ENCODE measurements at regions not wholly inside any gene's neighbourhood (a gene's known extent, or its start where the extent isn't known, plus 50 kb on each side); places are given as distances from the start of the nearest gene placed in this dataset.

DNA sequence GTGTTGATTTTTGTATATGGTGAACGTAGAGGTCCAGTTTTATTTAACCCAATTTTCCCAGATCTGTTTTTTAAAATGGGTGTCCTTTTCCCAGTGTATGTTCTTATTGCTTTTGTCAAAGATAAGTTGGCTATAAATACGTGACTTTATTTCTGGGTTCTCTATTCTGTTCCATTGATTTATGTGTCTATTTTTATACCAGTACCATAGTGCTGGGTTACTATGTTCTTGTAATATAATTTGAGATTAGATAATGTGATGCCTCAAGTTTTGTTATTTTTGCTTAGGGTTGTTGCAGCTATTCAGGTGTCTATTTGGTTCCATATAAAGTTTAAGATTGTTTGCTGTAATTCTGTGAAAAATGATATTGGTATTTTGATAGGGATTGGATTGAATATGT, 749.1 kb upstream of the GRIA3 start:
- no peaks in the 10 kb centered on the region for H3K36me3 Mint-ChIP-seq
- DNase-seq: no peak
- no peaks in the 10 kb centered on the region for H3K27me3 Mint-ChIP-seq (ENCODE audit: low read depth in 3 of 3)
- H3K4me2 ChIP-seq (replicated peaks; ENCODE audit: extremely low read depth, low read length, poor library complexity, severe bottlenecking): no peak overlapping the region
- no peaks in the 10 kb centered on the region for H3K36me3 ChIP-seq (replicated peaks in 1 of 2; ENCODE audit: control insufficient read depth in 1 of 2, insufficient read depth in 2 of 2, low read length in 2 of 2)
- H3K27ac Mint-ChIP-seq: no peak overlapping the region
- H3K4me1 Mint-ChIP-seq: no peaks in the 10 kb centered on the region
- no peaks in the 10 kb centered on the region for H3K4me1 ChIP-seq (ENCODE audit: control insufficient read depth in 1 of 2, insufficient read depth in 2 of 2, low read length in 2 of 2)
- no peak overlapping the region for H2AFZ ChIP-seq (ENCODE audit: insufficient read depth, low read depth, low read length, poor library complexity, severe bottlenecking)
- no peak overlapping the region for H3K4me3 ChIP-seq (replicated peaks in 1 of 3; ENCODE audit: low read depth in 2 of 3, low read length in 3 of 3)
- no peaks in the 10 kb centered on the region for H3K27me3 ChIP-seq (ENCODE audit: control insufficient read depth in 2 of 2, insufficient read depth in 2 of 2, low read length in 2 of 2)
- H3K4me3 Mint-ChIP-seq: no peak overlapping the region
- no peak overlapping the region for H3K27ac ChIP-seq (ENCODE audit: low read depth in 1 of 2, low read length in 2 of 2)
- intact Hi-C loops (cut with micrococcal nuclease): no loop called here
- TF ChIP-seq, protein P1, sequence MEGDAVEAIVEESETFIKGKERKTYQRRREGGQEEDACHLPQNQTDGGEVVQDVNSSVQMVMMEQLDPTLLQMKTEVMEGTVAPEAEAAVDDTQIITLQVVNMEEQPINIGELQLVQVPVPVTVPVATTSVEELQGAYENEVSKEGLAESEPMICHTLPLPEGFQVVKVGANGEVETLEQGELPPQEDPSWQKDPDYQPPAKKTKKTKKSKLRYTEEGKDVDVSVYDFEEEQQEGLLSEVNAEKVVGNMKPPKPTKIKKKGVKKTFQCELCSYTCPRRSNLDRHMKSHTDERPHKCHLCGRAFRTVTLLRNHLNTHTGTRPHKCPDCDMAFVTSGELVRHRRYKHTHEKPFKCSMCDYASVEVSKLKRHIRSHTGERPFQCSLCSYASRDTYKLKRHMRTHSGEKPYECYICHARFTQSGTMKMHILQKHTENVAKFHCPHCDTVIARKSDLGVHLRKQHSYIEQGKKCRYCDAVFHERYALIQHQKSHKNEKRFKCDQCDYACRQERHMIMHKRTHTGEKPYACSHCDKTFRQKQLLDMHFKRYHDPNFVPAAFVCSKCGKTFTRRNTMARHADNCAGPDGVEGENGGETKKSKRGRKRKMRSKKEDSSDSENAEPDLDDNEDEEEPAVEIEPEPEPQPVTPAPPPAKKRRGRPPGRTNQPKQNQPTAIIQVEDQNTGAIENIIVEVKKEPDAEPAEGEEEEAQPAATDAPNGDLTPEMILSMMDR (IDR thresholded peaks at IDR 0.05): no peak
- H3K9me3 ChIP-seq (replicated peaks in 1 of 2; ENCODE audit: control insufficient read depth in 1 of 2, insufficient read depth in 1 of 2, low read length in 2 of 2): peaks cover 11 to 15% of the 10 kb centered on the region in 2 donors
- H4K20me1 ChIP-seq (ENCODE audit: insufficient read depth, low read length): no peaks in the 10 kb centered on the region
- WGBS (ENCODE audit: insufficient coverage): no CpG with 5 or more reads among the region's 2 CpGs
- H3K9ac ChIP-seq (ENCODE audit: insufficient read depth, low read length, poor library complexity, severe bottlenecking): no peak overlapping the region
- no peaks in the 10 kb centered on the region for H3K79me2 ChIP-seq (ENCODE audit: insufficient read depth, low read length)
- H3K9me3 Mint-ChIP-seq: peaks cover 4 to 10% (median 6%) of the 10 kb centered on the region in 7 donors

DNA sequence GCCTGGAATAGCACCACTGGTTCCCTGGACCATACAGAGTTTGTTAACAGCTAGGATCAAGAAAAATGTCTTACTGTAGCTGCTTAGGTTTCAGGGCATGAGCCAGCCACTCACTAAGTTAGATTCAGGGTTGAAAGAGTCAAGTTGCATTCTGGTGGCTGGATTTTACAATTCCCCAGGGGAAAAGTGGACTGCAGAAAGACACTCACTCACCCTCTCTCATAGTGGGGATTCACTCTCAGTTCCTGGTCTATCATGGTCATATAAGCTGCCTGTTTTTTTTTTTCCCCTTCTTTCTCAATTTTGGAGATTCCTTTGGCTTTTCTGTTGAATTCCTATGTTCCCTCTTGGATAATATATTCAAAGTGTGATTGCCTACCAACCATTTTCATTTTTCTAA, 744.2 kb upstream of the GRIA3 start:
- Mint-ChIP-seq H3K4me1 (no peaks in the 10 kb centered on the region), H3K9me3 (peaks cover 4 to 12% (median 7%) of the 10 kb centered on the region in 7 donors), H3K4me3 (no peak overlapping the region), H3K27me3 (ENCODE audit: low read depth in 3 of 3) (no peaks in the 10 kb centered on the region), H3K36me3 (no peaks in the 10 kb centered on the region), H3K27ac (no peak overlapping the region)
- Histone ChIP-seq H3K27ac (ENCODE audit: low read depth in 1 of 2, low read length in 2 of 2) (no peak overlapping the region), H3K4me3 (replicated peaks in 1 of 3; ENCODE audit: low read depth in 2 of 3, low read length in 3 of 3) (no peak overlapping the region), H3K79me2 (ENCODE audit: insufficient read depth, low read length) (no peaks in the 10 kb centered on the region), H3K9me3 (replicated peaks in 1 of 2; ENCODE audit: control insufficient read depth in 1 of 2, insufficient read depth in 1 of 2, low read length in 2 of 2) (peaks cover 26 to 31% of the 10 kb centered on the region in 2 donors), H3K36me3 (replicated peaks in 1 of 2; ENCODE audit: control insufficient read depth in 1 of 2, insufficient read depth in 2 of 2, low read length in 2 of 2) (no peaks in the 10 kb centered on the region), H3K9ac (ENCODE audit: insufficient read depth, low read length, poor library complexity, severe bottlenecking) (no peak overlapping the region), H3K4me1 (ENCODE audit: control insufficient read depth in 1 of 2, insufficient read depth in 2 of 2, low read length in 2 of 2) (no peaks in the 10 kb centered on the region), H3K4me2 (replicated peaks; ENCODE audit: extremely low read depth, low read length, poor library complexity, severe bottlenecking) (no peak overlapping the region), H3K27me3 (ENCODE audit: control insufficient read depth in 2 of 2, insufficient read depth in 2 of 2, low read length in 2 of 2) (no peaks in the 10 kb centered on the region), H2AFZ (ENCODE audit: insufficient read depth, low read depth, low read length, poor library complexity, severe bottlenecking) (no peak overlapping the region), H4K20me1 (ENCODE audit: insufficient read depth, low read length) (no peaks in the 10 kb centered on the region)
- intact Hi-C loops (cut with micrococcal nuclease): no loop called here
- DNase-seq: no peak
- TF ChIP-seq, protein P1 (IDR thresholded peaks at IDR 0.05): no peak

All from CD14-positive monocyte (primary cell).